GM12878 (cell line): ENCODE measurements at regions not wholly inside any gene's neighbourhood (a gene's known extent, or its start where the extent isn't known, plus 50 kb on each side); places are given as distances from the start of the nearest gene placed in this dataset.

Experiments used
- ATF3 ChIP-seq: IDR thresholded peaks from 2 replicates; pipeline ENCODE4 v1.6.1; 2011; ENCODE audit warnings: low read depth, mild to moderate bottlenecking, low read length, moderate library complexity, borderline replicate concordance; ENCODE audit errors: extremely low read depth
- CTCF ChIP-seq, 3 experiments: IDR thresholded peaks in 2 of 3; conservative IDR thresholded peaks in 1 of 3; 2 replicates each; pipeline ENCODE4 v1.5.1; 2011; ENCODE audit warnings: low read depth in 3 of 3, low read length in 3 of 3, mild to moderate bottlenecking in 3 of 3, control low read depth in 2 of 3, moderate library complexity in 2 of 3, inconsistent platforms in 1 of 3, mixed read lengths in 1 of 3; ENCODE audit not compliant: control insufficient read depth in 2 of 3, insufficient read depth in 1 of 3; ENCODE audit errors: extremely low read depth in 1 of 3
- E2F4 ChIP-seq: IDR thresholded peaks from 2 replicates; pipeline ENCODE4 v1.6.1; 2012; ENCODE audit warnings: low read depth, low read length, improper control_type of control experiment
- EGR1 ChIP-seq, 2 experiments: IDR thresholded peaks; 1 replicate in 1 of 2; 2 replicates in 1 of 2; pipeline ENCODE4 v1.6.1; 2011 to 2012; ENCODE audit warnings: low read depth in 2 of 2, low read length in 2 of 2, borderline replicate concordance in 1 of 2, mild to moderate bottlenecking in 1 of 2, moderate library complexity in 1 of 2
- HDAC2 ChIP-seq: fragments of 200-600 bp; sonication (generic); IDR thresholded peaks from 2 replicates; pipeline ENCODE4 v1.6.1; 2017
- MEF2A ChIP-seq: IDR thresholded peaks from 2 replicates; pipeline ENCODE4 v1.6.1; 2011; ENCODE audit warnings: low read depth, mild to moderate bottlenecking, low read length, moderate library complexity; ENCODE audit not compliant: insufficient read depth
- NR2F1 ChIP-seq: fragments of 450-650 bp; conservative IDR thresholded peaks from 2 replicates; pipeline ENCODE4 v1.6.1; 2017; ENCODE audit warnings: mild to moderate bottlenecking
- NRF1 ChIP-seq: conservative IDR thresholded peaks from 2 replicates; pipeline ENCODE4 v1.6.1; 2011; ENCODE audit warnings: mild to moderate bottlenecking, low read depth, low read length, improper control_type of control experiment
- POLR2AphosphoS5 ChIP-seq: IDR thresholded peaks from 2 replicates; pipeline ENCODE4 v1.6.1; 2011; ENCODE audit warnings: mild to moderate bottlenecking, low read length, inconsistent platforms
- RCOR1 ChIP-seq: conservative IDR thresholded peaks from 2 replicates; pipeline ENCODE4 v1.6.1; 2012; ENCODE audit warnings: low read depth, low read length, improper control_type of control experiment
- SIN3A ChIP-seq: IDR thresholded peaks from 2 replicates; pipeline ENCODE4 v1.6.1; 2012; ENCODE audit warnings: low read depth, low read length, improper control_type of control experiment
- SMC3 ChIP-seq: IDR thresholded peaks from 2 replicates; pipeline ENCODE4 v1.6.1; 2011; ENCODE audit warnings: low read length, improper control_type of control experiment, borderline replicate concordance
- TARDBP ChIP-seq: IDR thresholded peaks from 2 replicates; pipeline ENCODE4 v1.6.1; 2016; ENCODE audit warnings: borderline replicate concordance

GRCh38 chr2:10978090-10978670, 66.4 kb downstream of the KCNF1 start:
- TF ChIP-seq SMC3 (no peak), RCOR1 (no peak), CTCF (IDR thresholded peaks at IDR 0.05 in 2 of 3, conservative IDR thresholded peaks at IDR 0.05 in 1 of 3; ENCODE audit: control insufficient read depth in 2 of 3, extremely low read depth in 1 of 3, insufficient read depth in 1 of 3, low read depth in 3 of 3, low read length in 3 of 3) (no peak), ATF3 (no peak), SIN3A (no peak), E2F4 (no peak), NRF1 (no peak), POLR2AphosphoS5 (no peak), TARDBP (no peak), NR2F1 (no peak), HDAC2 (no peak), EGR1 (IDR thresholded peaks at IDR 0.05; ENCODE audit: borderline replicate concordance in 1 of 2, low read depth in 2 of 2, low read length in 2 of 2) (no peak), MEF2A (no peak)
